ENCODE measurements at regions not wholly inside any gene's neighbourhood (a gene's known extent, or its start where the extent isn't known, plus 50 kb on each side); places are given as distances from the start of the nearest gene placed in this dataset.

GRCh38 chr10:63735305-63735704 lies 214.1 kb downstream of the REEP3 start:
- TF ChIP-seq, protein P1, sequence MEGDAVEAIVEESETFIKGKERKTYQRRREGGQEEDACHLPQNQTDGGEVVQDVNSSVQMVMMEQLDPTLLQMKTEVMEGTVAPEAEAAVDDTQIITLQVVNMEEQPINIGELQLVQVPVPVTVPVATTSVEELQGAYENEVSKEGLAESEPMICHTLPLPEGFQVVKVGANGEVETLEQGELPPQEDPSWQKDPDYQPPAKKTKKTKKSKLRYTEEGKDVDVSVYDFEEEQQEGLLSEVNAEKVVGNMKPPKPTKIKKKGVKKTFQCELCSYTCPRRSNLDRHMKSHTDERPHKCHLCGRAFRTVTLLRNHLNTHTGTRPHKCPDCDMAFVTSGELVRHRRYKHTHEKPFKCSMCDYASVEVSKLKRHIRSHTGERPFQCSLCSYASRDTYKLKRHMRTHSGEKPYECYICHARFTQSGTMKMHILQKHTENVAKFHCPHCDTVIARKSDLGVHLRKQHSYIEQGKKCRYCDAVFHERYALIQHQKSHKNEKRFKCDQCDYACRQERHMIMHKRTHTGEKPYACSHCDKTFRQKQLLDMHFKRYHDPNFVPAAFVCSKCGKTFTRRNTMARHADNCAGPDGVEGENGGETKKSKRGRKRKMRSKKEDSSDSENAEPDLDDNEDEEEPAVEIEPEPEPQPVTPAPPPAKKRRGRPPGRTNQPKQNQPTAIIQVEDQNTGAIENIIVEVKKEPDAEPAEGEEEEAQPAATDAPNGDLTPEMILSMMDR (IDR thresholded peaks at IDR 0.05; ENCODE audit: low read length), result no peak
- TF ChIP-seq EZH2 (IDR thresholded peaks at IDR 0.05; ENCODE audit: borderline replicate concordance, low read length), result no peak
